WTC11 (cell line): ENCODE measurements at regions not wholly inside any gene's neighbourhood (a gene's known extent, or its start where the extent isn't known, plus 50 kb on each side); places are given as distances from the start of the nearest gene placed in this dataset.

Experiments used
- ATAC-seq: fragments of 200-7000 bp; cut with Tn5 transposase; 2 replicates; pipeline ENCODE4 v1.10.0; 2021; ENCODE audit warnings: mild to moderate bottlenecking, moderate library complexity
- CTCF ChIA-PET: fragments of 300-600 bp; sonication (Branson Sonifier 250); formaldehyde crosslinking; loops from one replicate; lab custom pipeline; 2021; ENCODE audit warnings: antibody characterized with exemption; lab: Charles Lee
- POLR2A ChIA-PET: fragments of 350-600 bp; sonication (Branson Sonifier 250); formaldehyde crosslinking; loops from one replicate; lab custom pipeline; 2021; ENCODE audit warnings: antibody characterized with exemption; lab: Charles Lee
- DNase-seq: peaks from one replicate; pipeline ENCODE4 v3.0.0; 2021; ENCODE audit warnings: low spot score
- H3K27ac Mint-ChIP-seq: 2 replicates; pipeline ENCODE4 v1.8.0; 2021; ENCODE audit warnings: mixed read lengths
- H3K27me3 Mint-ChIP-seq: 2 replicates; pipeline ENCODE4 v1.8.0; 2021; ENCODE audit warnings: low read depth, mild to moderate bottlenecking, moderate library complexity, mixed read lengths
- H3K36me3 Mint-ChIP-seq: 2 replicates; pipeline ENCODE4 v1.8.0; 2021; ENCODE audit warnings: mixed read lengths
- H3K4me1 Mint-ChIP-seq: 2 replicates; pipeline ENCODE4 v1.8.0; 2022; ENCODE audit warnings: mixed read lengths
- H3K4me3 Mint-ChIP-seq: 2 replicates; pipeline ENCODE4 v1.8.0; 2021; ENCODE audit warnings: mild to moderate bottlenecking, moderate library complexity, mixed read lengths
- H3K9me3 Mint-ChIP-seq: 2 replicates; pipeline ENCODE4 v1.8.0; 2021; ENCODE audit warnings: mixed read lengths
- E2F1 ChIP-seq: sonication (generic); formaldehyde crosslinking; IDR thresholded peaks from 2 replicates; pipeline ENCODE4 v1.8.0; 2022; ENCODE audit warnings: mild to moderate bottlenecking, missing genetic modification reagents
- JAZF1 ChIP-seq: fragments of 250-450 bp; sonication (Bioruptor Pico); IDR thresholded peaks from 2 replicates; pipeline ENCODE4 v1.9.0; 2021; ENCODE audit warnings: moderate library complexity, mild to moderate bottlenecking, inconsistent platforms
- MYBL2 ChIP-seq: sonication (generic); formaldehyde crosslinking; IDR thresholded peaks from 2 replicates; pipeline ENCODE4 v1.8.1; 2023; ENCODE audit warnings: mild to moderate bottlenecking, moderate library complexity, missing genetic modification reagents
- SMAD3 ChIP-seq: sonication (generic); formaldehyde crosslinking; IDR thresholded peaks from 2 replicates; pipeline ENCODE4 v1.8.0; 2022; ENCODE audit warnings: missing genetic modification reagents, mild to moderate bottlenecking, borderline replicate concordance
- SP1 ChIP-seq: sonication (generic); formaldehyde crosslinking; conservative IDR thresholded peaks from 2 replicates; pipeline ENCODE4 v1.8.1; 2022; ENCODE audit warnings: missing genetic modification reagents
- ZBTB21 ChIP-seq: sonication (generic); formaldehyde crosslinking; IDR thresholded peaks from 2 replicates; pipeline ENCODE4 v1.8.1; 2023; ENCODE audit warnings: mild to moderate bottlenecking, missing genetic modification reagents, borderline replicate concordance
- ZNF232 ChIP-seq: sonication (generic); formaldehyde crosslinking; IDR thresholded peaks from 2 replicates; pipeline ENCODE4 v1.8.0; 2022; ENCODE audit warnings: mild to moderate bottlenecking, missing genetic modification reagents
- ZNF532 ChIP-seq: fragments of 250-450 bp; sonication (Bioruptor Pico); IDR thresholded peaks from 2 replicates; pipeline ENCODE4 v1.9.0; 2021; ENCODE audit warnings: mild to moderate bottlenecking, borderline replicate concordance
- TF ChIP-seq, protein P1 (sequence below): sonication (generic); formaldehyde crosslinking; IDR thresholded peaks from 2 replicates; pipeline ENCODE4 v1.8.1; 2023; ENCODE audit warnings: mild to moderate bottlenecking, missing genetic modification reagents
- TF ChIP-seq, protein P2 (sequence below): sonication (generic); formaldehyde crosslinking; IDR thresholded peaks from 2 replicates; pipeline ENCODE4 v1.8.0; 2022; ENCODE audit warnings: missing genetic modification reagents
- TF ChIP-seq, protein P3 (sequence below): sonication (generic); formaldehyde crosslinking; IDR thresholded peaks from 2 replicates; pipeline ENCODE4 v1.8.1; 2023; ENCODE audit warnings: mild to moderate bottlenecking, missing genetic modification reagents, moderate library complexity
- TF ChIP-seq, protein P4 (sequence below): sonication (generic); formaldehyde crosslinking; IDR thresholded peaks from 2 replicates; pipeline ENCODE4 v1.8.1; 2023; ENCODE audit warnings: mild to moderate bottlenecking, missing genetic modification reagents
- TF ChIP-seq, protein P5 (sequence below): sonication (generic); formaldehyde crosslinking; IDR thresholded peaks from 2 replicates; pipeline ENCODE4 v1.8.1; 2023; ENCODE audit warnings: mild to moderate bottlenecking, missing genetic modification reagents, borderline replicate concordance

DNA sequence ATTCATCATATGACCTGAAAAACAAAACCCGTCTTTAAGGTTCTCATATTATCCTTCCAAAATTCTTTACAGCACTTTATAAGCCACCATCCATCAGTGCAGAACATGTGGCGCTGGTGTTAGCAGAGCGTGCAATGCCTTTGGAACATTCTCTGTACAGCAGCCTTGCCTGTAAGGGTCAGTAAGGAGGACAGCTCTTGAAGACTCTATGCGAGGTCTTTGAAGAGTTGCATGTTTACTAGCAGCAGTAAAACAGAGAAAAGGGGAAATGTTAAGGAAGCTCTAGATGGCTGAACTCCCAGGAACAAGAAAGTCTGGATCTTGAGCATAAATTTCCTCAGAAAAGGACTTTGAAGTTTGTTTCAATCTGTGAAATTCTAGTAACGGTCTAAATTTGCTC, 365.6 kb downstream of the DUSP10 start (continued):
- no peak for TF ChIP-seq ZNF532 (CRISPR knock-in tag)
- TF ChIP-seq, protein P1, sequence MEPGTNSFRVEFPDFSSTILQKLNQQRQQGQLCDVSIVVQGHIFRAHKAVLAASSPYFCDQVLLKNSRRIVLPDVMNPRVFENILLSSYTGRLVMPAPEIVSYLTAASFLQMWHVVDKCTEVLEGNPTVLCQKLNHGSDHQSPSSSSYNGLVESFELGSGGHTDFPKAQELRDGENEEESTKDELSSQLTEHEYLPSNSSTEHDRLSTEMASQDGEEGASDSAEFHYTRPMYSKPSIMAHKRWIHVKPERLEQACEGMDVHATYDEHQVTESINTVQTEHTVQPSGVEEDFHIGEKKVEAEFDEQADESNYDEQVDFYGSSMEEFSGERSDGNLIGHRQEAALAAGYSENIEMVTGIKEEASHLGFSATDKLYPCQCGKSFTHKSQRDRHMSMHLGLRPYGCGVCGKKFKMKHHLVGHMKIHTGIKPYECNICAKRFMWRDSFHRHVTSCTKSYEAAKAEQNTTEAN (CRISPR knock-in tag) = no peak

DNA sequence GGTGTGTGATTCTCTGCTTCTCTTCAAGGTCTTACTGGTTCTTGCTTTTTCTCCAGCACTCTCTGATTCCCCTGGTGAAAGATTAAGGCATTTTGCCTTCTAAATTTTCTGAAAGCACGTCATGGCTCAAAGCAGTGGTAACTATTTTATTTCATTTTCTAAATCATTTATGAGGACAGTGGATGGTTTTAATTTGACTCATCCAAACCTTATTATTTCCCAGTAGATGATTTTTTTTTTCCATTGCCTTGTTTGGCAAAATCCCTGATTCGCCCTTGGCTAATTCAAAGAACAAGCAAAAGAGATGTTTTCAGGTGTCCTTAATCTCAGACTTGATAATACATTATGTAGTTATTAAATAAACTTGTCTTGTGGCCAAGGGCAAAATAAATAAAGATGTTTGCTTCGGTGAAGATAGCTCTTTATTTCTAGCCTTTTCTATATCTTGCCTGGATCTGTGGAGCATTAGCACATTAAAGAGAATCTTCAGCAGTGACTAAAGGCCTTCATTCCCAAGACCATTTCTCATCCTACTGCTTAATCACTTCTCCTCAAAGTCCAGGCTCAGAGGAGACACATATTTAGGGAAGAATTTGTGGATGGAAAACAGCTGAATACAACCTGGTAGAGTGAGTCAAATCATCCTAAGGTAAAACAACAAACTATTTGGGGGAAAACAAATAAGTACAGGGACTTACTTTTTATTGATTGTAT, 359.8 kb downstream of the DUSP10 start:
- ATAC-seq (no peak), DNase-seq (no peak)
- POLR2A ChIA-PET = no interaction called here
- Mint-ChIP-seq H3K4me3 (no peak overlapping the region), H3K27me3 (no peaks in the 10 kb centered on the region; the same call in 1 of the 2 replicates), H3K27ac (no peak overlapping the region), H3K9me3 (0 out of 2 replicates have a peak, but pooled peaks cover 5% of the 10 kb centered on the region), H3K36me3 (no peaks in the 10 kb centered on the region), H3K4me1 (peaks cover 22% of the 10 kb centered on the region)
- CTCF ChIA-PET = no interaction called here
- TF ChIP-seq MYBL2 (CRISPR knock-in tag) (no peak), E2F1 (CRISPR knock-in tag) (no peak), ZBTB21 (CRISPR knock-in tag) (no peak), SMAD3 (CRISPR knock-in tag) (no peak), JAZF1 (CRISPR knock-in tag) (no peak), ZNF232 (no peak), SP1 (CRISPR knock-in tag) (no peak)
- TF ChIP-seq, protein P2, sequence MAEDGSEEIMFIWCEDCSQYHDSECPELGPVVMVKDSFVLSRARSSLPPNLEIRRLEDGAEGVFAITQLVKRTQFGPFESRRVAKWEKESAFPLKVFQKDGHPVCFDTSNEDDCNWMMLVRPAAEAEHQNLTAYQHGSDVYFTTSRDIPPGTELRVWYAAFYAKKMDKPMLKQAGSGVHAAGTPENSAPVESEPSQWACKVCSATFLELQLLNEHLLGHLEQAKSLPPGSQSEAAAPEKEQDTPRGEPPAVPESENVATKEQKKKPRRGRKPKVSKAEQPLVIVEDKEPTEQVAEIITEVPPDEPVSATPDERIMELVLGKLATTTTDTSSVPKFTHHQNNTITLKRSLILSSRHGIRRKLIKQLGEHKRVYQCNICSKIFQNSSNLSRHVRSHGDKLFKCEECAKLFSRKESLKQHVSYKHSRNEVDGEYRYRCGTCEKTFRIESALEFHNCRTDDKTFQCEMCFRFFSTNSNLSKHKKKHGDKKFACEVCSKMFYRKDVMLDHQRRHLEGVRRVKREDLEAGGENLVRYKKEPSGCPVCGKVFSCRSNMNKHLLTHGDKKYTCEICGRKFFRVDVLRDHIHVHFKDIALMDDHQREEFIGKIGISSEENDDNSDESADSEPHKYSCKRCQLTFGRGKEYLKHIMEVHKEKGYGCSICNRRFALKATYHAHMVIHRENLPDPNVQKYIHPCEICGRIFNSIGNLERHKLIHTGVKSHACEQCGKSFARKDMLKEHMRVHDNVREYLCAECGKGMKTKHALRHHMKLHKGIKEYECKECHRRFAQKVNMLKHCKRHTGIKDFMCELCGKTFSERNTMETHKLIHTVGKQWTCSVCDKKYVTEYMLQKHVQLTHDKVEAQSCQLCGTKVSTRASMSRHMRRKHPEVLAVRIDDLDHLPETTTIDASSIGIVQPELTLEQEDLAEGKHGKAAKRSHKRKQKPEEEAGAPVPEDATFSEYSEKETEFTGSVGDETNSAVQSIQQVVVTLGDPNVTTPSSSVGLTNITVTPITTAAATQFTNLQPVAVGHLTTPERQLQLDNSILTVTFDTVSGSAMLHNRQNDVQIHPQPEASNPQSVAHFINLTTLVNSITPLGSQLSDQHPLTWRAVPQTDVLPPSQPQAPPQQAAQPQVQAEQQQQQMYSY (CRISPR knock-in tag) = no peak
- TF ChIP-seq, protein P3, sequence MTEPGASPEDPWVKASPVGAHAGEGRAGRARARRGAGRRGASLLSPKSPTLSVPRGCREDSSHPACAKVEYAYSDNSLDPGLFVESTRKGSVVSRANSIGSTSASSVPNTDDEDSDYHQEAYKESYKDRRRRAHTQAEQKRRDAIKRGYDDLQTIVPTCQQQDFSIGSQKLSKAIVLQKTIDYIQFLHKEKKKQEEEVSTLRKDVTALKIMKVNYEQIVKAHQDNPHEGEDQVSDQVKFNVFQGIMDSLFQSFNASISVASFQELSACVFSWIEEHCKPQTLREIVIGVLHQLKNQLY = no peak
- TF ChIP-seq, protein P4, sequence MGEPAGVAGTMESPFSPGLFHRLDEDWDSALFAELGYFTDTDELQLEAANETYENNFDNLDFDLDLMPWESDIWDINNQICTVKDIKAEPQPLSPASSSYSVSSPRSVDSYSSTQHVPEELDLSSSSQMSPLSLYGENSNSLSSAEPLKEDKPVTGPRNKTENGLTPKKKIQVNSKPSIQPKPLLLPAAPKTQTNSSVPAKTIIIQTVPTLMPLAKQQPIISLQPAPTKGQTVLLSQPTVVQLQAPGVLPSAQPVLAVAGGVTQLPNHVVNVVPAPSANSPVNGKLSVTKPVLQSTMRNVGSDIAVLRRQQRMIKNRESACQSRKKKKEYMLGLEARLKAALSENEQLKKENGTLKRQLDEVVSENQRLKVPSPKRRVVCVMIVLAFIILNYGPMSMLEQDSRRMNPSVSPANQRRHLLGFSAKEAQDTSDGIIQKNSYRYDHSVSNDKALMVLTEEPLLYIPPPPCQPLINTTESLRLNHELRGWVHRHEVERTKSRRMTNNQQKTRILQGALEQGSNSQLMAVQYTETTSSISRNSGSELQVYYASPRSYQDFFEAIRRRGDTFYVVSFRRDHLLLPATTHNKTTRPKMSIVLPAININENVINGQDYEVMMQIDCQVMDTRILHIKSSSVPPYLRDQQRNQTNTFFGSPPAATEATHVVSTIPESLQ (CRISPR knock-in tag) = no peak
- TF ChIP-seq, protein P5, sequence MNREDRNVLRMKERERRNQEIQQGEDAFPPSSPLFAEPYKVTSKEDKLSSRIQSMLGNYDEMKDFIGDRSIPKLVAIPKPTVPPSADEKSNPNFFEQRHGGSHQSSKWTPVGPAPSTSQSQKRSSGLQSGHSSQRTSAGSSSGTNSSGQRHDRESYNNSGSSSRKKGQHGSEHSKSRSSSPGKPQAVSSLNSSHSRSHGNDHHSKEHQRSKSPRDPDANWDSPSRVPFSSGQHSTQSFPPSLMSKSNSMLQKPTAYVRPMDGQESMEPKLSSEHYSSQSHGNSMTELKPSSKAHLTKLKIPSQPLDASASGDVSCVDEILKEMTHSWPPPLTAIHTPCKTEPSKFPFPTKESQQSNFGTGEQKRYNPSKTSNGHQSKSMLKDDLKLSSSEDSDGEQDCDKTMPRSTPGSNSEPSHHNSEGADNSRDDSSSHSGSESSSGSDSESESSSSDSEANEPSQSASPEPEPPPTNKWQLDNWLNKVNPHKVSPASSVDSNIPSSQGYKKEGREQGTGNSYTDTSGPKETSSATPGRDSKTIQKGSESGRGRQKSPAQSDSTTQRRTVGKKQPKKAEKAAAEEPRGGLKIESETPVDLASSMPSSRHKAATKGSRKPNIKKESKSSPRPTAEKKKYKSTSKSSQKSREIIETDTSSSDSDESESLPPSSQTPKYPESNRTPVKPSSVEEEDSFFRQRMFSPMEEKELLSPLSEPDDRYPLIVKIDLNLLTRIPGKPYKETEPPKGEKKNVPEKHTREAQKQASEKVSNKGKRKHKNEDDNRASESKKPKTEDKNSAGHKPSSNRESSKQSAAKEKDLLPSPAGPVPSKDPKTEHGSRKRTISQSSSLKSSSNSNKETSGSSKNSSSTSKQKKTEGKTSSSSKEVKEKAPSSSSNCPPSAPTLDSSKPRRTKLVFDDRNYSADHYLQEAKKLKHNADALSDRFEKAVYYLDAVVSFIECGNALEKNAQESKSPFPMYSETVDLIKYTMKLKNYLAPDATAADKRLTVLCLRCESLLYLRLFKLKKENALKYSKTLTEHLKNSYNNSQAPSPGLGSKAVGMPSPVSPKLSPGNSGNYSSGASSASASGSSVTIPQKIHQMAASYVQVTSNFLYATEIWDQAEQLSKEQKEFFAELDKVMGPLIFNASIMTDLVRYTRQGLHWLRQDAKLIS = no peak
- TF ChIP-seq, protein P1 (CRISPR knock-in tag) = no peak
